Endothelial cell of umbilical vein (primary cell): ENCODE measurements at regions not wholly inside any gene's neighbourhood (a gene's known extent, or its start where the extent isn't known, plus 50 kb on each side); places are given as distances from the start of the nearest gene placed in this dataset.

Experiments used
- BruUV-seq: library from RNA; stranded (reverse); fragments of 400-500 nt; replicated peaks from 2 replicates; lab custom pipeline; 2021; lab: Mats Ljungman, UMichigan
- CTCF ChIA-PET: fragments of 300-600, 350-600 bp; sonication (Branson Sonifier 250); formaldehyde crosslinking; loops from one replicate; lab custom pipeline; 2021; ENCODE audit warnings: antibody characterized with exemption, inconsistent platforms; lab: Charles Lee
- POLR2A ChIA-PET: fragments of 300-600, 350-600 bp; sonication (Branson Sonifier 250); formaldehyde crosslinking; loops from one replicate; lab custom pipeline; 2021; ENCODE audit warnings: antibody characterized with exemption, inconsistent platforms; lab: Charles Lee
- DNase-seq: peaks from one replicate; pipeline ENCODE4 v3.0.0-alpha.2; 2011; ENCODE audit warnings: low read depth, low spot score
- FAIRE-seq: peaks from 2 replicates; lab custom pipeline; 2011; peaks lifted over from hg19 to GRCh38; lab: Jason Lieb, UNC
- H2AFZ ChIP-seq: 2 replicates; pipeline ENCODE4 v1.6.0; 2012; ENCODE audit warnings: low read depth, low read length, control low read depth, inconsistent platforms
- H3K27ac ChIP-seq: 2 replicates; pipeline ENCODE4 v1.5.1; 2011; ENCODE audit warnings: low read depth, mild to moderate bottlenecking, control low read depth, low read length, moderate library complexity; ENCODE audit not compliant: insufficient read depth
- H3K27me3 ChIP-seq, 2 experiments: 2 replicates each; pipeline versions ENCODE4 v1.6.0 to v1.6.1; 2011; ENCODE audit warnings: low read length in 2 of 2, mixed read lengths in 1 of 2; ENCODE audit not compliant: control insufficient read depth in 2 of 2, insufficient read depth in 2 of 2
- H3K36me3 ChIP-seq, 2 experiments: 2 replicates in 1 of 2; 3 replicates in 1 of 2; pipeline ENCODE4 v1.5.1; 2011; ENCODE audit warnings: low read length in 2 of 2, mild to moderate bottlenecking in 1 of 2, moderate library complexity in 1 of 2; ENCODE audit not compliant: control insufficient read depth in 2 of 2, insufficient read depth in 2 of 2; ENCODE audit errors: extremely low read depth in 1 of 2
- H3K4me1 ChIP-seq: 3 replicates; pipeline ENCODE4 v1.5.1; 2011; ENCODE audit warnings: mild to moderate bottlenecking, low read length; ENCODE audit not compliant: control insufficient read depth, insufficient read depth; ENCODE audit errors: extremely low read depth
- H3K4me2 ChIP-seq: 2 replicates; pipeline ENCODE4 v1.6.1; 2011; ENCODE audit warnings: low read length, control low read depth, mixed read lengths; ENCODE audit not compliant: insufficient read depth
- H3K4me3 ChIP-seq, 3 experiments: fragments of 200-600 bp in 1 of 3; sonication (generic), shearing (Covaris generic) in 1 of 3; replicated peaks in 1 of 3; 2 replicates each; pipeline ENCODE4 v1.5.1; 2011 to 2016; ENCODE audit warnings: control low read depth in 3 of 3, low read length in 3 of 3, mild to moderate bottlenecking in 2 of 3, inconsistent platforms in 1 of 3, low read depth in 1 of 3, moderate library complexity in 1 of 3; ENCODE audit not compliant: insufficient read depth in 1 of 3
- H3K79me2 ChIP-seq: 2 replicates; pipeline ENCODE4 v1.6.0; 2012; ENCODE audit warnings: low read length, inconsistent platforms; ENCODE audit not compliant: control insufficient read depth, insufficient read depth
- H3K9ac ChIP-seq: replicated peaks from 2 replicates; pipeline ENCODE3; 2011; ENCODE audit warnings: low read length, control low read depth; ENCODE audit not compliant: insufficient read depth; ENCODE audit errors: extremely low read depth
- H3K9me1 ChIP-seq: replicated peaks from 3 replicates; pipeline ENCODE4 v1.6.0; 2011; ENCODE audit warnings: mild to moderate bottlenecking, low read length; ENCODE audit not compliant: control insufficient read depth, insufficient read depth; ENCODE audit errors: extremely low read depth
- H3K9me3 ChIP-seq: replicated peaks from 2 replicates; pipeline ENCODE4 v1.5.1; 2012; ENCODE audit warnings: low read length, inconsistent platforms; ENCODE audit not compliant: control insufficient read depth, insufficient read depth
- H4K20me1 ChIP-seq: replicated peaks from 2 replicates; pipeline ENCODE3; 2011; ENCODE audit warnings: mild to moderate bottlenecking, low read length; ENCODE audit not compliant: control insufficient read depth, insufficient read depth; ENCODE audit errors: extremely low read depth
- EZH2 ChIP-seq: IDR thresholded peaks from 2 replicates; pipeline ENCODE4 v1.6.1; 2012; ENCODE audit warnings: borderline replicate concordance, low read depth, mild to moderate bottlenecking, moderate library complexity, low read length, inconsistent platforms; ENCODE audit not compliant: severe bottlenecking
- FOS ChIP-seq: IDR thresholded peaks from 2 replicates; pipeline ENCODE4 v1.6.1; 2011; ENCODE audit warnings: mild to moderate bottlenecking, low read length, moderate library complexity, borderline replicate concordance; ENCODE audit not compliant: insufficient read depth
- GATA2 ChIP-seq: IDR thresholded peaks from 2 replicates; pipeline ENCODE4 v1.7.0; 2011; ENCODE audit warnings: low read depth, mild to moderate bottlenecking, moderate library complexity, mixed read lengths, low read length; ENCODE audit not compliant: insufficient read length, insufficient read depth
- JUN ChIP-seq: IDR thresholded peaks from 2 replicates; pipeline ENCODE4 v1.6.1; 2011; ENCODE audit warnings: borderline replicate concordance, low read depth; ENCODE audit not compliant: insufficient read length, insufficient read depth
- MAX ChIP-seq: IDR thresholded peaks from 2 replicates; pipeline ENCODE4 v1.6.1; 2011; ENCODE audit not compliant: insufficient read depth, insufficient read length
- MYC ChIP-seq: IDR thresholded peaks from one replicate; pipeline ENCODE4 v1.6.1; 2011; ENCODE audit warnings: mild to moderate bottlenecking, low read depth, low read length
- POLR2A ChIP-seq: IDR thresholded peaks from 2 replicates; pipeline ENCODE4 v1.6.1; 2012; ENCODE audit warnings: low read depth, mild to moderate bottlenecking, control low read depth, low read length
- POLR2AphosphoS5 ChIP-seq: IDR thresholded peaks from 2 replicates; pipeline ENCODE4 v1.6.1; 2012; ENCODE audit warnings: low read depth, mild to moderate bottlenecking, control low read depth, low read length, moderate library complexity; ENCODE audit not compliant: insufficient read depth
- dilution Hi-C: fragments of 300-500 bp; cut with MboI; formaldehyde crosslinking; loops from one replicate; pipeline ENCODE4 v1.15.0; 2019; ENCODE audit warnings: low sequenced_read_pairs; ENCODE audit not compliant: extremely low pct_ligation_motif_present
- intact Hi-C: fragments of 100-400 bp; cut with micrococcal nuclease; formaldehyde crosslinking; loops from one replicate; pipeline ENCODE4 v1.10.0; 2022
- TF ChIP-seq, protein P1 (sequence below), 2 donors: IDR thresholded peaks; 1 replicate in 1 of 2; 2 replicates in 1 of 2; pipeline ENCODE4 v1.5.1; 2011; ENCODE audit warnings: low read length in 2 of 2, mild to moderate bottlenecking in 2 of 2, moderate library complexity in 2 of 2, control low read depth in 1 of 2, inconsistent platforms in 1 of 2, low read depth in 1 of 2; ENCODE audit not compliant: insufficient read depth in 1 of 2; ENCODE audit errors: extremely low read depth in 1 of 2

GRCh38 chr3:104738271-104738670 is 628.4 kb upstream of the ALCAM start:
- Histone ChIP-seq H3K9me3 (no peaks in the 10 kb centered on the region), H3K4me1 (no peaks in the 10 kb centered on the region), H3K27me3 (no peaks in the 10 kb centered on the region), H3K4me2 (no peak overlapping the region), H3K27ac (no peak overlapping the region), H3K4me3 (no peak overlapping the region), H3K9me1 (no peaks in the 10 kb centered on the region), H3K36me3 (no peaks in the 10 kb centered on the region), H3K79me2 (no peaks in the 10 kb centered on the region), H3K9ac (no peak overlapping the region), H2AFZ (no peak overlapping the region), H4K20me1 (no peaks in the 10 kb centered on the region)
- TF ChIP-seq POLR2AphosphoS5 (no peak), MYC (no peak), POLR2A (no peak)
- DNase-seq, result no peak
- FAIRE-seq, result no peak
- dilution Hi-C loops, result no loop called here
- no TSS peak for BruUV-seq
- ChIA-PET CTCF (interaction anchor here (0.6 kb wide), 1 partner anchor 21 kb away, joined by 3 read pairs; no protein-coding TSS in a partner anchor), POLR2A (no interaction called here)
- intact Hi-C loops, result no loop called here

- Histone ChIP-seq H3K27me3 (no peaks in the 10 kb centered on the region), H3K79me2 (no peaks in the 10 kb centered on the region), H3K4me1 (no peaks in the 10 kb centered on the region), H4K20me1 (no peaks in the 10 kb centered on the region), H3K9ac (no peak overlapping the region), H3K9me3 (no peaks in the 10 kb centered on the region), H3K36me3 (no peaks in the 10 kb centered on the region), H2AFZ (no peak overlapping the region), H3K4me3 (no peak overlapping the region), H3K9me1 (no peaks in the 10 kb centered on the region), H3K27ac (no peak overlapping the region), H3K4me2 (no peak overlapping the region)
- dilution Hi-C loops (no loop called here), intact Hi-C loops (no loop called here)
- FAIRE-seq (no peak), DNase-seq (no peak)
- ChIA-PET CTCF (no interaction called here), POLR2A (no interaction called here)
- BruUV-seq, result no TSS peak
- no peak for TF ChIP-seq POLR2AphosphoS5
- no peak for TF ChIP-seq POLR2A
- TF ChIP-seq JUN, result no peak
- TF ChIP-seq MAX, result no peak
- TF ChIP-seq EZH2, result no peak
- no peak for TF ChIP-seq GATA2
- no peak for TF ChIP-seq FOS
- TF ChIP-seq MYC, result no peak
- TF ChIP-seq, protein P1, sequence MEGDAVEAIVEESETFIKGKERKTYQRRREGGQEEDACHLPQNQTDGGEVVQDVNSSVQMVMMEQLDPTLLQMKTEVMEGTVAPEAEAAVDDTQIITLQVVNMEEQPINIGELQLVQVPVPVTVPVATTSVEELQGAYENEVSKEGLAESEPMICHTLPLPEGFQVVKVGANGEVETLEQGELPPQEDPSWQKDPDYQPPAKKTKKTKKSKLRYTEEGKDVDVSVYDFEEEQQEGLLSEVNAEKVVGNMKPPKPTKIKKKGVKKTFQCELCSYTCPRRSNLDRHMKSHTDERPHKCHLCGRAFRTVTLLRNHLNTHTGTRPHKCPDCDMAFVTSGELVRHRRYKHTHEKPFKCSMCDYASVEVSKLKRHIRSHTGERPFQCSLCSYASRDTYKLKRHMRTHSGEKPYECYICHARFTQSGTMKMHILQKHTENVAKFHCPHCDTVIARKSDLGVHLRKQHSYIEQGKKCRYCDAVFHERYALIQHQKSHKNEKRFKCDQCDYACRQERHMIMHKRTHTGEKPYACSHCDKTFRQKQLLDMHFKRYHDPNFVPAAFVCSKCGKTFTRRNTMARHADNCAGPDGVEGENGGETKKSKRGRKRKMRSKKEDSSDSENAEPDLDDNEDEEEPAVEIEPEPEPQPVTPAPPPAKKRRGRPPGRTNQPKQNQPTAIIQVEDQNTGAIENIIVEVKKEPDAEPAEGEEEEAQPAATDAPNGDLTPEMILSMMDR (IDR thresholded peaks at IDR 0.05; ENCODE audit: extremely low read depth in 1 of 2, insufficient read depth in 1 of 2, low read depth in 1 of 2, low read length in 2 of 2), result no peak
Observed at GRCh38 chr3:104740874-104741379, 625.8 kb upstream of the ALCAM start.
